K562 (cell line): ENCODE measurements at regions not wholly inside any gene's neighbourhood (a gene's known extent, or its start where the extent isn't known, plus 50 kb on each side); places are given as distances from the start of the nearest gene placed in this dataset.

Source experiments
- ATAC-seq: fragments of 200-7000 bp; cut with Tn5 transposase; 3 replicates; pipeline ENCODE4 v1.9.1; 2020; ENCODE audit warnings: moderate library complexity
- BruUV-seq: library from RNA; stranded (reverse); fragments of 400-500 nt; replicated peaks from 2 replicates; lab custom pipeline; 2021; lab: Mats Ljungman, UMichigan
- CTCF ChIA-PET: fragments of 300-600 bp; formaldehyde crosslinking; extraction: SDS; loops from one replicate; lab custom pipeline; 2021; ENCODE audit warnings: low intra/inter-chr PET ratio; lab: Yijun Ruan, JAX
- POLR2A ChIA-PET: fragments of 300-600, 350-650 bp; sonication (Branson Sonifier 250); formaldehyde crosslinking; extraction: SDS; loops from one replicate; lab custom pipeline; 2021; ENCODE audit warnings: antibody characterized with exemption, inconsistent platforms; lab: Yijun Ruan, JAX
- DNase-seq, 4 experiments: peaks; one replicate each; pipeline versions ENCODE4 v3.0.0 to v3.0.0-alpha.2; 2011 to 2018; ENCODE audit warnings: low spot score in 3 of 4, mixed read lengths in 3 of 4; ENCODE audit errors: extremely low read depth in 1 of 4
- FAIRE-seq: peaks from 2 replicates; lab custom pipeline; 2011; peaks lifted over from hg19 to GRCh38; lab: Jason Lieb, UNC
- H2AFZ ChIP-seq: 2 replicates; pipeline ENCODE4 v1.6.0; 2011; ENCODE audit warnings: low read depth, low read length, control low read depth, inconsistent platforms
- H3K27ac ChIP-seq: fragments of 200-600 bp; 3 replicates; pipeline ENCODE4 v1.8.0; 2011; ENCODE audit warnings: low read depth, mild to moderate bottlenecking, control low read depth, inconsistent platforms, low read length, moderate library complexity, mixed read lengths; ENCODE audit errors: extremely low read depth
- H3K27me3 ChIP-seq, 2 experiments: fragments of 300-600 bp in 1 of 2; 2 replicates in 1 of 2; 3 replicates in 1 of 2; pipeline versions ENCODE4 v1.6.0 to v1.8.0; 2011; ENCODE audit warnings: inconsistent platforms in 2 of 2, low read length in 2 of 2, mild to moderate bottlenecking in 1 of 2, mixed read lengths in 1 of 2, moderate library complexity in 1 of 2; ENCODE audit not compliant: control insufficient read depth in 2 of 2, insufficient read depth in 2 of 2
- H3K36me3 ChIP-seq: fragments of 300-600 bp; 3 replicates; pipeline ENCODE4 v1.8.0; 2011; ENCODE audit warnings: mild to moderate bottlenecking, low read length, inconsistent platforms; ENCODE audit not compliant: control insufficient read depth, insufficient read depth
- H3K4me1 ChIP-seq, 2 experiments: fragments of 200-600 bp in 1 of 2; replicated peaks in 1 of 2; 2 replicates in 1 of 2; 3 replicates in 1 of 2; pipeline versions ENCODE4 v1.5.1 to v1.8.0; 2011; ENCODE audit warnings: inconsistent platforms in 2 of 2, low read length in 2 of 2, mild to moderate bottlenecking in 1 of 2, mixed read lengths in 1 of 2, moderate library complexity in 1 of 2; ENCODE audit not compliant: control insufficient read depth in 2 of 2, insufficient read depth in 2 of 2
- H3K4me2 ChIP-seq: 2 replicates; pipeline ENCODE4 v1.6.1; 2011; ENCODE audit warnings: low read length, control low read depth, inconsistent platforms, mixed read lengths; ENCODE audit not compliant: insufficient read depth
- H3K4me3 ChIP-seq: fragments of 200-600 bp; sonication (generic), shearing (Covaris generic); 2 replicates; pipeline ENCODE4 v1.5.1; 2016; ENCODE audit warnings: control low read depth, inconsistent platforms
- H3K79me2 ChIP-seq: fragments of 200-600 bp; 3 replicates; pipeline ENCODE4 v1.8.0; 2011; ENCODE audit warnings: low read length, inconsistent platforms; ENCODE audit not compliant: control insufficient read depth, insufficient read depth
- H3K9ac ChIP-seq, 2 experiments: 2 replicates each; pipeline versions ENCODE4 v1.6.0 to v1.6.1; 2011; ENCODE audit warnings: low read depth in 2 of 2, low read length in 2 of 2, control low read depth in 1 of 2, inconsistent platforms in 1 of 2, mild to moderate bottlenecking in 1 of 2, mixed read lengths in 1 of 2; ENCODE audit not compliant: insufficient read depth in 1 of 2
- H3K9me1 ChIP-seq: one replicate; pipeline ENCODE4 v1.6.0; 2011; ENCODE audit warnings: inconsistent platforms, mild to moderate bottlenecking, low read length, moderate library complexity; ENCODE audit not compliant: control insufficient read depth, insufficient read depth
- H3K9me3 ChIP-seq: replicated peaks from 2 replicates; pipeline ENCODE4 v1.5.1; 2011; ENCODE audit warnings: low read depth, low read length, inconsistent platforms; ENCODE audit not compliant: control insufficient read depth, insufficient read depth
- H4K20me1 ChIP-seq: replicated peaks from 2 replicates; pipeline ENCODE4 v1.6.1; 2011; ENCODE audit warnings: low read length, inconsistent platforms, mixed read lengths; ENCODE audit not compliant: control insufficient read depth, insufficient read depth
- CBFA2T3 ChIP-seq: fragments of 450-650 bp; IDR thresholded peaks from 2 replicates; pipeline ENCODE4 v1.6.1; 2017
- EHMT2 ChIP-seq: fragments of 450-650 bp; IDR thresholded peaks from 2 replicates; pipeline ENCODE4 v1.6.1; 2018; ENCODE audit warnings: antibody characterized with exemption
- FOXK1 ChIP-seq: sonication (generic); formaldehyde crosslinking; IDR thresholded peaks from 2 replicates; pipeline ENCODE4 v1.8.0; 2022; ENCODE audit warnings: missing genetic modification reagents, mild to moderate bottlenecking, borderline replicate concordance
- HDGF ChIP-seq: fragments of 450-650 bp; IDR thresholded peaks from 2 replicates; pipeline ENCODE4 v1.6.1; 2016
- LARP7 ChIP-seq: fragments of 450-650 bp; IDR thresholded peaks from 2 replicates; pipeline ENCODE4 v1.6.1; 2016
- NR3C1 ChIP-seq: sonication (generic); formaldehyde crosslinking; IDR thresholded peaks from 2 replicates; pipeline ENCODE4 v1.8.1; 2022; ENCODE audit warnings: missing genetic modification reagents
- PTRF ChIP-seq: fragments of 450-650 bp; IDR thresholded peaks from 2 replicates; pipeline ENCODE4 v1.6.1; 2016; ENCODE audit warnings: mild to moderate bottlenecking, missing genetic modification characterization, missing compliant biosample characterization
- RBFOX2 ChIP-seq: fragments of 200-400 bp; formaldehyde crosslinking; IDR thresholded peaks from 2 replicates; pipeline ENCODE4 v1.6.1; 2017; ENCODE audit warnings: low read depth, mild to moderate bottlenecking, low read length, moderate library complexity
- RCOR1 ChIP-seq, 2 experiments: IDR thresholded peaks; 2 replicates each; pipeline ENCODE4 v1.6.1; 2012; ENCODE audit warnings: low read depth in 2 of 2, low read length in 2 of 2, borderline replicate concordance in 1 of 2, improper control_type of control experiment in 1 of 2
- SIX5 ChIP-seq, 2 experiments: IDR thresholded peaks; 2 replicates each; pipeline ENCODE4 v1.6.1; 2011; ENCODE audit warnings: low read length in 2 of 2, borderline replicate concordance in 1 of 2, low read depth in 1 of 2, mild to moderate bottlenecking in 1 of 2, moderate library complexity in 1 of 2; ENCODE audit not compliant: insufficient read depth in 1 of 2
- TEAD1 ChIP-seq, 2 experiments: fragments of 450-650 bp in 1 of 2; sonication (generic) in 1 of 2; formaldehyde crosslinking; IDR thresholded peaks; 2 replicates each; pipeline versions ENCODE4 v1.4.0 to v1.8.0; 2020 to 2022; ENCODE audit warnings: mild to moderate bottlenecking in 2 of 2, missing genetic modification reagents in 1 of 2
- ZBTB7A ChIP-seq: IDR thresholded peaks from 2 replicates; pipeline ENCODE4 v1.6.1; 2011; ENCODE audit warnings: low read depth, mild to moderate bottlenecking, low read length, moderate library complexity, borderline replicate concordance; ENCODE audit not compliant: control insufficient read depth
- ZNF75A ChIP-seq: fragments of 450-650 bp; formaldehyde crosslinking; IDR thresholded peaks from 2 replicates; pipeline ENCODE4 v1.4.0; 2020; ENCODE audit warnings: mild to moderate bottlenecking
- WGBS: fragments of 100-300 bp; shearing (Covaris generic); methylation state at CpG from one replicate; pipeline ENCODE4 v1.1.6; 2016; ENCODE audit warnings: low coverage, mixed read lengths; ENCODE audit not compliant: insufficient coverage; ENCODE audit errors: missing lambda C conversion rate; 5-methylcytosine and 5-hydroxymethylcytosine counted together
- in situ Hi-C: fragments of 300-500 bp; cut with MboI; formaldehyde crosslinking; loops from 4 replicates; pipeline ENCODE4 v1.15.0; 2018; ENCODE audit warnings: inconsistent platforms, mixed read lengths
- intact Hi-C: fragments of 100-400 bp; cut with micrococcal nuclease; formaldehyde crosslinking; loops from 2 replicates; pipeline ENCODE4 v1.14.2; 2022
- TF ChIP-seq, protein P1 (sequence below): fragments of 250-450 bp; sonication (Bioruptor Pico); IDR thresholded peaks from 2 replicates; pipeline ENCODE4 v1.9.0; 2021; ENCODE audit warnings: mild to moderate bottlenecking, inconsistent platforms

DNA sequence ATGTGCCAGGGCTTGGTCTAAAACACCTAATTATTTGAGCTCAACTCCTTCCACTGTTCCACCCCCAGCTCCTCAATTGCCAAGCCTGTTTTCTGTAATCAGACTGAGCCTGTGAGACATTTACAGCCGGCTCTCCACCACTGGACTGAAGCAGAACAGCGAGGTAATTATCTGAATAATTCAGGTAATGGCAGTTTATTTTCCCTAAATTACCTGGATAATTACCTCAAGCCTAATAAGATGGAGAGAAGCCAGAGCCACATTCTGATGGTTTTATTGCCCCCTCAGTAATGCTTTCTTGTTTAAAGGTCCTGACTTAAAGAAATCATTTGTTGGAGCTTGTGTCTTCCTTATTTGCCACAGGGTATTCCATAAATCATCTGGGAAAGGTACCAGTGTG lies 64.2 kb downstream of the FZD4 start:
- H3K79me2 ChIP-seq: no peaks in the 10 kb centered on the region
- peaks cover 0 to 5% of the 10 kb centered on the region in 2 experiments; a peak in 1 of 5 replicates for H3K27me3 ChIP-seq
- H3K36me3 ChIP-seq: no peaks in the 10 kb centered on the region
- ATAC-seq (no peak), DNase-seq (no peak), FAIRE-seq (no peak)
- H3K4me2 ChIP-seq: no peak overlapping the region
- H3K9ac ChIP-seq: no peak overlapping the region
- intact Hi-C loops (no loop called here), in situ Hi-C loops (no loop called here)
- no peaks in the 10 kb centered on the region for H3K9me1 ChIP-seq
- H3K9me3 ChIP-seq: no peaks in the 10 kb centered on the region
- ChIA-PET POLR2A (no interaction called here), CTCF (no interaction called here)
- BruUV-seq: no TSS peak
- no peak overlapping the region for H3K4me3 ChIP-seq
- 4% methylated on average over 2 of the region's 2 CpGs for WGBS
- H3K27ac ChIP-seq: no peak overlapping the region
- no peak overlapping the region for H2AFZ ChIP-seq
- TF ChIP-seq HDGF (no peak), LARP7 (no peak), RCOR1 (IDR thresholded peaks at IDR 0.05; ENCODE audit: borderline replicate concordance in 1 of 2, low read depth in 2 of 2, low read length in 2 of 2) (no peak), RBFOX2 (no peak), PTRF (tag) (no peak), FOXK1 (CRISPR knock-in tag) (no peak), NR3C1 (CRISPR knock-in tag) (no peak), ZNF75A (CRISPR knock-in tag) (no peak), SIX5 (IDR thresholded peaks at IDR 0.05; ENCODE audit: borderline replicate concordance in 1 of 2, insufficient read depth in 1 of 2, low read depth in 1 of 2, low read length in 2 of 2) (no peak), TEAD1 (CRISPR knock-in tag; IDR thresholded peaks at IDR 0.05) (no peak), ZBTB7A (no peak), EHMT2 (no peak), CBFA2T3 (no peak)
- TF ChIP-seq, protein P1, sequence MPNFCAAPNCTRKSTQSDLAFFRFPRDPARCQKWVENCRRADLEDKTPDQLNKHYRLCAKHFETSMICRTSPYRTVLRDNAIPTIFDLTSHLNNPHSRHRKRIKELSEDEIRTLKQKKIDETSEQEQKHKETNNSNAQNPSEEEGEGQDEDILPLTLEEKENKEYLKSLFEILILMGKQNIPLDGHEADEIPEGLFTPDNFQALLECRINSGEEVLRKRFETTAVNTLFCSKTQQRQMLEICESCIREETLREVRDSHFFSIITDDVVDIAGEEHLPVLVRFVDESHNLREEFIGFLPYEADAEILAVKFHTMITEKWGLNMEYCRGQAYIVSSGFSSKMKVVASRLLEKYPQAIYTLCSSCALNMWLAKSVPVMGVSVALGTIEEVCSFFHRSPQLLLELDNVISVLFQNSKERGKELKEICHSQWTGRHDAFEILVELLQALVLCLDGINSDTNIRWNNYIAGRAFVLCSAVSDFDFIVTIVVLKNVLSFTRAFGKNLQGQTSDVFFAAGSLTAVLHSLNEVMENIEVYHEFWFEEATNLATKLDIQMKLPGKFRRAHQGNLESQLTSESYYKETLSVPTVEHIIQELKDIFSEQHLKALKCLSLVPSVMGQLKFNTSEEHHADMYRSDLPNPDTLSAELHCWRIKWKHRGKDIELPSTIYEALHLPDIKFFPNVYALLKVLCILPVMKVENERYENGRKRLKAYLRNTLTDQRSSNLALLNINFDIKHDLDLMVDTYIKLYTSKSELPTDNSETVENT (CRISPR knock-in tag): no peak
- H4K20me1 ChIP-seq: no peaks in the 10 kb centered on the region
- H3K4me1 ChIP-seq: no peaks in the 10 kb centered on the region
